Lung (tissue), 11 donors: ENCODE measurements at regions not wholly inside any gene's neighbourhood (a gene's known extent, or its start where the extent isn't known, plus 50 kb on each side); places are given as distances from the start of the nearest gene placed in this dataset.

ENCODE experiments used
- ATAC-seq: fragments of 200-7000 bp; cut with Tn5 transposase; one replicate; pipeline ENCODE4 v1.9.1; 2020; ENCODE audit warnings: moderate number of reproducible peaks; ENCODE audit not compliant: insufficient read depth, low FRiP score
- DNase-seq, 3 donors: peaks; one replicate each; pipeline ENCODE4 v3.0.0-alpha.2; 2013 to 2017
- H3K27ac ChIP-seq, 2 donors: one replicate each; pipeline ENCODE4 v1.5.1; 2013; ENCODE audit warnings: mild to moderate bottlenecking in 2 of 2, moderate library complexity in 2 of 2, control low read depth in 1 of 2, inconsistent platforms in 1 of 2, low read depth in 1 of 2, low read length in 1 of 2
- H3K27me3 ChIP-seq, 3 donors: one replicate each; pipeline ENCODE4 v1.5.1; 2013; ENCODE audit warnings: low read length in 2 of 3; ENCODE audit not compliant: control insufficient read depth in 3 of 3, insufficient read depth in 3 of 3
- H3K36me3 ChIP-seq, 4 donors: one replicate each; pipeline ENCODE4 v1.5.1; 2013; ENCODE audit warnings: low read length in 4 of 4, mild to moderate bottlenecking in 1 of 4, moderate library complexity in 1 of 4; ENCODE audit not compliant: control insufficient read depth in 4 of 4, insufficient read depth in 4 of 4
- H3K4me1 ChIP-seq, 5 donors: one replicate each; pipeline ENCODE4 v1.5.1; 2013; ENCODE audit warnings: low read length in 5 of 5, mild to moderate bottlenecking in 2 of 5, moderate library complexity in 1 of 5; ENCODE audit not compliant: control insufficient read depth in 5 of 5, insufficient read depth in 5 of 5
- H3K4me3 ChIP-seq: one replicate; pipeline ENCODE4 v1.5.1; 2013; ENCODE audit warnings: mild to moderate bottlenecking, control low read depth, moderate library complexity
- H3K9ac ChIP-seq, 2 donors: one replicate each; pipeline ENCODE4 v1.5.1; 2013; ENCODE audit warnings: low read length in 2 of 2, control low read depth in 1 of 2; ENCODE audit not compliant: insufficient read depth in 1 of 2
- H3K9me3 ChIP-seq, 4 donors: one replicate each; pipeline ENCODE4 v1.5.1; 2013; ENCODE audit warnings: low read length in 3 of 4, mild to moderate bottlenecking in 1 of 4, moderate library complexity in 1 of 4; ENCODE audit not compliant: control insufficient read depth in 4 of 4, insufficient read depth in 3 of 4
- CTCF ChIP-seq: IDR thresholded peaks from 2 replicates; pipeline ENCODE4 v1.5.1; 2012; ENCODE audit warnings: mild to moderate bottlenecking; ENCODE audit errors: control extremely low read depth, extremely low read depth
- WGBS, 2 donors: extraction: QIAGEN DNeasy Blood & Tissue Kit; methylation state at CpG; one replicate each; pipeline ENCODE4 v1.1.7; 2013; 5-methylcytosine and 5-hydroxymethylcytosine counted together
- donor health status: control.
- donor health status: control.
- donor health status: Bipolar disorder and iron deficiency.
- donor health status: healthy.
- donor health status: DM: yes; HTN: yes; CAD: no.

- peaks cover 10 to 13% (median 12%) of the 10 kb centered on the region in 3 donors for H3K27me3 ChIP-seq
- DNase-seq: no peak
- H3K9ac ChIP-seq: no peak overlapping the region
- TF ChIP-seq CTCF: no peak
- no peaks in the 10 kb centered on the region for H3K36me3 ChIP-seq
- no peak overlapping the region for H3K4me3 ChIP-seq
- 93 to 94% methylated on average over 2 of the region's 2 CpGs for WGBS, 2 donors
- H3K27ac ChIP-seq: no peak overlapping the region
- ATAC-seq: no peak
- H3K9me3 ChIP-seq: peaks cover 0 to 8% (median 0%) of the 10 kb centered on the region in 4 donors
- peaks cover 0 to 1% (median 0%) of the 10 kb centered on the region in 5 donors for H3K4me1 ChIP-seq
These were observed 112.2 kb upstream of the LHX1 start for GRCh38 chr17:36825113-36825512.

- Histone ChIP-seq H3K27me3 (peaks cover 9 to 12% (median 10%) of the 10 kb centered on the region in 3 donors), H3K4me1 (peaks cover 0 to 1% (median 0%) of the 10 kb centered on the region in 5 donors), H3K9me3 (peaks cover 0 to 8% (median 0%) of the 10 kb centered on the region in 4 donors), H3K27ac (no peak overlapping the region), H3K4me3 (no peak overlapping the region), H3K36me3 (no peaks in the 10 kb centered on the region), H3K9ac (no peak overlapping the region)
- WGBS, 2 donors: 57 to 73% methylated on average over 8 of the region's 8 CpGs
- no peak for DNase-seq
- ATAC-seq: no peak
- TF ChIP-seq CTCF: no peak
These were observed 111.8 kb upstream of the LHX1 start for GRCh38 chr17:36825521-36825920.

GRCh38 chr17:36825951-36826350 lies 111.3 kb upstream of the LHX1 start:
- H3K9me3 ChIP-seq: peaks cover 0 to 8% (median 0%) of the 10 kb centered on the region in 4 donors
- WGBS, 2 donors: 41 to 50% methylated on average over 9 of the region's 9 CpGs
- no peak overlapping the region for H3K4me3 ChIP-seq
- DNase-seq (no peak), ATAC-seq (no peak)
- peaks cover 7 to 12% (median 7%) of the 10 kb centered on the region in 3 donors for H3K27me3 ChIP-seq
- H3K36me3 ChIP-seq: no peaks in the 10 kb centered on the region
- H3K9ac ChIP-seq: no peak overlapping the region
- no peak for TF ChIP-seq CTCF
- no peak overlapping the region for H3K27ac ChIP-seq
- H3K4me1 ChIP-seq: peaks cover 0 to 1% (median 0%) of the 10 kb centered on the region in 5 donors

GRCh38 chr17:36827081-36827480 lies 110.2 kb upstream of the LHX1 start:
- 27 to 30% methylated on average over 10 of the region's 10 CpGs for WGBS, 2 donors

More at GRCh38 chr17:36827081-36827480, 110.2 kb upstream of the LHX1 start:
- H3K27me3 ChIP-seq: peaks cover 6 to 12% (median 7%) of the 10 kb centered on the region in 3 donors
- no peak overlapping the region for H3K27ac ChIP-seq
- TF ChIP-seq CTCF: no peak
- ATAC-seq (no peak), DNase-seq (no peak)
- H3K9me3 ChIP-seq: peaks cover 0 to 8% (median 0%) of the 10 kb centered on the region in 4 donors
- H3K4me1 ChIP-seq: peaks cover 0 to 1% (median 0%) of the 10 kb centered on the region in 5 donors
- no peak overlapping the region for H3K4me3 ChIP-seq
- H3K9ac ChIP-seq: no peak overlapping the region
- no peaks in the 10 kb centered on the region for H3K36me3 ChIP-seq
